ENCODE measurements at regions not wholly inside any gene's neighbourhood (a gene's known extent, or its start where the extent isn't known, plus 50 kb on each side); places are given as distances from the start of the nearest gene placed in this dataset.

DNA sequence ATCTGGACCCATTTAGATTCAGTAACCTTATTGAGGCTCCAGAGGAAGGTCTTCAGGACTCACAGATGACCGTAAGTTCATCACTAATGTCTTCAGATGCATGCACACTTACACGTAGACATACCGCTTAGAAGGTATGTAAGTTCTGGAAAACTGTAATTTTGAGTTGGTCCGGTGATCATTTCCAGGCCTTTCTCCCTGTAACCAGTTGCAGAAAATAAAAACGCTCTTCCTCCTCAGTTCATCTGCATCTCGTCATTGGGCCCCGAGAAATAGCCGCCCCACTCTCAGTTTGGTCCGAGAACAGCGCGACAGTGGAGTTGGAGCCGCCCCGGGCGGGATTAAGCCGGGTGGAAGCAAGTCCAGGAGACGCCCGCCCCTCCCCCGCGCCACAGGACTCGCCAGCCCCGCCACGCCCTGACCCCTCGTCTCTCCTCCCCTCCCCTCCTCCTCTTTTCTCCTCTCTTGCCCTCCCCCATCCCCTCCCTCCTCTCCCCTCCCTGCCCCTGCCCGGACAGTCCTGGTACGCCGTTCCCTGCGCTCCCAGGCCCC is 83.7 kb downstream of the TNFAIP2 start:
- no peak for DNase-seq (ENCODE audit: low read depth)

DNA sequence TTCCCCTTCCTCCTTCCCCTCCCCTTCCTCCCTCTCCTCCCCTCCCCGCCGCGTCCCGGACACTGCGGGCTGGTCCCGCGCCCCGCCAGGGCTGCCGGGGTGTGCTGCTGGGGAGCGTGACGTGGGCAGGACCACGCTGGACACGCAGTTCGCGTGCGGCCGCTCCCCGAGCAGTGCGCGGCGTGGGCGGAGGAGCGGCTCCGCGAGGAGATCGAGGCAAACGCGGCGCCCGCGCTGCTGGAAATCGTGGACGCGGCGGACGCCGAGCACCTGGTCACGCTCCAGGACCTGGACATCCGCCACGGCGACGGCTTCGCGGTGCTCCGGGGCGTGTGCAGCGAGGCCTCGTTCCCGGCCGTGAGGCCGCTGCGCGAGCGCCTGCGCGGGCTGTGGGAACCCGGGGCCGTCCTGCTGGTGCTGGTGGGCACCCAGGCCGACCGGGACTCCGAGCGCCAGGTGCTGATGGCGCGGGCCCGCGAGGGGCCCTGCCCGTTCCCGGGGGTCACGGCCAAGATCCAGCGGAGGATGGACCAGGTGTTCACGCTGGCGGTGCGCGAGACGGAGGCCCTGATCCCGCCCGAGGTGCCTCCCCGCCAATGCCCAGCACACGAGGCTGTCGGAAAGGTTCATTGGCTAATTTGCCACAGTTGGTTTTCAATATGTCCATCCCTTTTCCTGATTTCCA is 84.3 kb downstream of the TNFAIP2 start:
- DNase-seq (ENCODE audit: low read depth) = no peak

DNA sequence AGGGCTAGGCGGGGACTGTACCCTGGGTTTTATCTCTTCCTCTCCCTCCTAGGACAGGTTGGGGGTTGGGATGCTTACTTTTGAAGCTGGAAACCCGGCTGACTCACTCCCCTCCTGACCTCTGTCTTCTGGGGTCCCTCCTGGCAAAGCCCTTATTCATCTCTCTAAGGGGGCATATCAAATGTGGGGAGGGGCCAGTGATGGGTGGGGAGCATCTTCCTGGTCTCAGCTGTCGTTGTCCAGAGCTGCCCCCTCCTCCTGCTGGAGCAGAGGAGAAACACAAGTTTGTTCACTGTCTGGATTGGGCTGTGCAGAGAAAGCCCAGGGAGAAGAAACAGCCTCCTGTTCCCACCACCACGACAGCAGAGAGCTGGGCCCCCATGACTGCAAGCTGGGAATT is 85.8 kb downstream of the TNFAIP2 start:
- no peak for DNase-seq (ENCODE audit: low read depth)

DNA sequence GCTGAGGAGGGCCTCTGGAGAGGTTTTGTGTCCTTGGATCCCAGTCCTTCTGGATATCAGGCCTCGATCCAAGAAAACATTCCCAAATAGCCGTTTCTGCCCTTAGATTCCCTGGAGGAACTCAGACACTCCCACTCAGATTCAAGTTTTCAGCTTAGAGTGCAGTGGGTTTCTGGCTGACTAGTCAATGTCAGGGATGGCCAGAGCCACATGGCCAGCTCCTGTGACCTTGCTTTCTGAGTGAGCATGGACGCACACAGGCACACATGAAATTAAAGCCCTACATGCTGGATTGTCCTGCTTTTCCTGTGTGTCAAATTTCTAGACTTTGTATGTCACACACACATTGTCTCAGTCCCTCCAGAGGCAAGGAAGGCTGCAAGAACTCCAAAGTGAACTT is 86.2 kb downstream of the TNFAIP2 start:
- no peak for DNase-seq (ENCODE audit: low read depth)

DNA sequence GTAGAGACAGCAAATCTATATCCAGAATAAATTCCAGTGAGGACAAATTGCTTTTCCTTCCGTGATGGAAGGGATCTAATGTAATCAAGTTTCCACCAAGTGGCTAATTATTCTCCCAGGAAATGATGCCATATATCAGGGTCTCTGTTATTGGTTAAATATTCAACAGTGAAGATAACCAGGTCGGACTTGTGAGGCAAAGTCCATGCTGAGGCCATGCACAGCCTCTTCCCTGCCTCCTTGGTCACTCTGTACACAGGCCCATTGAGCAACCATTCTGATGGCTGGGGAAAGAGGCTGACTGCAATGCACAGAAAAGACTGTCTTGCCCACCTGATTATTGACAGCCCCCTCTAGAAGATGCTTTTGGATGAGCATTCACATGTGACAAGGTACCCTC is 90.1 kb downstream of the TNFAIP2 start:
- DNase-seq (ENCODE audit: low read depth) = no peak

DNA sequence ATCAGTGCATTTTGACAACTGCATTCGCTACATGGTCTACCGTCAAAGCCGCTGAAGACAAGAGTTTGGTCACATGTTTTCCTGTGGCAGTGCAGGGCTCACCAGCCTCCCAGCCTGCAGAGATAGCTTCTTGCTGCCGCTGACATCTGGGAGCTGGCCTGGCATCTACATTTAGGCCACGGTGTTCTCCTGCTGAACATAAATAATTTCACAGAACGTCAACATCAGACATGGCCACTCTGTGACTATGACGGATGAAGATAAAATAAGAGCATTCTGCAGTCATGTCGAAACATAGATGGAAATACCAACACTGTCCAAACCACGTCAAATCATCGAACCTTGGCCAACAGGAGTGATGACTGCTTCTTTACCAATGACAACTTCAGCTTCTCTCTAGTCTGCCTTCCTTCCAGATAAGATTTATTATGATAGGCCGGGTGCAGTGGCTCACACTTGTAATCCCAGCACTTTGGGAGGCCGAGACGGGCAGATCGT is 91.2 kb downstream of the TNFAIP2 start:
- DNase-seq (ENCODE audit: low read depth) = no peak

DNA sequence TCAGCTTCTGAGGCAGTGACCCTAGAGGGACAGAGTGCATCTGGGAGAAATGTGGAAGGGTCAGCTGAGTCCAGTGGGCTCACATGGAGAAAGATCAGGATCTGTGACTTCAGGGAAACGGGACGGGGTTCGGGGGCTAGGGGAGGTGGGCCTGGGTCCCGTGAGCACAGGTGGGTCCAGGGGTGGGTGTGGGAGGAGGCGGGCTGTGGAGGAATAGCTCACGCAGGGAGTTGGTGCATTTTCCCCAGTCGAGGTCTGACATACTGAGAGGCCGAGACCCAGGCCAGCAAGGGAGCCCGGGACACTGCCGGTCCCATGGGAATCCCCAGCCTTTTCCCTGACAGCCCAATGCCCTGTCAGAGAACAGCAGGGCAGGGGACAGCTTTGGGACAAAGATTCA is 93.1 kb downstream of the TNFAIP2 start:
- no peak for DNase-seq (ENCODE audit: low read depth)

DNA sequence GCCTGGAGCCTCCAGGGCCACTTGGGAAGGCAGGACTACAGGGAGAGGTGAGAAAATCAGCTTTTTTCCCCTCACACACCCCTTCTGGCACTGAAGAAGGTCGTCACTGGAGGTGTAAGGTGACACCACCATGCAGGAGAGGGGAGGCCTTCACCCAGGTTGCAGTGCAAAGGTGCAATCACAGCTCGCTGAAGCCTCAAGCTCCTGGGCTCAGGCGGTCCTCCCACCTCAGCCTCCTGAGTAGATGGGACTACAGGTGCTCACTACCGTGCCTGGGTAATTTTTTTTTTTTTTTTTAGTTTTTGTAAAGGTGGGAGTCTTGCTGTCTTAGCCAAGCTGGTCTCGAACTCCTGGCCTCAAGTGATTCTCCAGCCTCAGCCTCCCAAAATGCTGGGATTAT is 93.6 kb downstream of the TNFAIP2 start:
- no peak for DNase-seq (ENCODE audit: low read depth)

DNA sequence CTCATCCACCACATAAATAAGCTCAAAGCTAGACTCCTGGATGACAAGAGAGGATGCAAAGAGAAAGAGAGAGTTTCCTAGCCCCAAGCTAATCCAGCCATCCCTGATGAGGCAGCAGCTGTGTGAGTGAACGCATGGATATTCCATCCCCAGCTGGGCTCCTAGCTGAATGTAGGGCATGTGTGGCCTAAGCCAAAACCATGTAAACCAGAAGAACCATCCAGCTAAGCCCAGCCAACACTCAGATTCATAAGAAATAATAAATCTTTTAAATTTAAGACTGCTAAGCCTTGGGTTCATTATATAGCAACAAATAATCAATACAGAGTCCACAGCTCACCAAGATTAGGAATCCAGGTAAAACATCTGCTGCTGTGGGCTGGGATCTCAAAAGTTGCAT is 94.3 kb downstream of the TNFAIP2 start:
- DNase-seq (ENCODE audit: low read depth) = no peak

DNA sequence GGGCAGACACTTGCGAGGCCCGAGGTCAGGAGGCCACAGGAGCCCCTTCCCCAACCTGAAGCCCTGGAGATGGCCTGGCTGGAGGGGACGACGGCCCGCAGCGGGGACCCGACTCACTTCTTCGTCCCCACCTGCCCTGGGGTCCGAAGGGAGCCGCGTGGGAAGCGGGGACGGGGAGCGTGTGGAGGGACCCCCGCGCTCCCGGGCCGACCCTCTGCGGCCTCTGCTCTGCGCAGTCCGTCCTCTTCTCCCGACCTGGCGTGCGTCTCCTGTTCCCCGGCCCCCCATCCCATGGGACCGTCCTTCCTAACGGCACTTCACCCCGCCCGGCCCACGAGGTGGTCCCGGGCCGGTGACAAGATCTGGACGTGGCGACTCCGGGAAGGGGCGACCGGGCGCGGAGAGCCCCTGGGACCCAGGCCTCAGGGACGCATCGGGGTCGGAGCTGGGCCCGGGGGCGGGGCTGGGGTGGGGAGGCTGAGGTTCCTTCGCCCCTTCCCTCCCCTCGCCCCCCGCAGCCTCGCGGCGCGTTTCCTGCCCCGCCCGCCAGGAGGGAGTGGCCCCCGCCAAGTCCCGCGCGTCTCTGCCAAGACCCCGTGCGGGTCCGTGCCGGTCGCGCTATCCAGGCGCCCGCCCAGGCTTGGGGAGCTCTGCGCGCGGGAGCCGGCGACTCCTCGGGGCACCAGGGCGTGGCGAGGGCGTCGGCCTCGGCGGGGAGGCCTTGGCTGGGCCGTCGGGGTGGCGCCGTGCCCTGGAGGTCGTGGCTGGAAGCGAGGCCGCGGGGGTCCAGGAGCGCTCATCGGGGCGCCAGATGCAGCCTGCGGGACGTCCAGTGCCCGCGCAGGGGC is 97.1 kb downstream of the TNFAIP2 start:
- DNase-seq (ENCODE audit: low read depth) = no peak

DNA sequence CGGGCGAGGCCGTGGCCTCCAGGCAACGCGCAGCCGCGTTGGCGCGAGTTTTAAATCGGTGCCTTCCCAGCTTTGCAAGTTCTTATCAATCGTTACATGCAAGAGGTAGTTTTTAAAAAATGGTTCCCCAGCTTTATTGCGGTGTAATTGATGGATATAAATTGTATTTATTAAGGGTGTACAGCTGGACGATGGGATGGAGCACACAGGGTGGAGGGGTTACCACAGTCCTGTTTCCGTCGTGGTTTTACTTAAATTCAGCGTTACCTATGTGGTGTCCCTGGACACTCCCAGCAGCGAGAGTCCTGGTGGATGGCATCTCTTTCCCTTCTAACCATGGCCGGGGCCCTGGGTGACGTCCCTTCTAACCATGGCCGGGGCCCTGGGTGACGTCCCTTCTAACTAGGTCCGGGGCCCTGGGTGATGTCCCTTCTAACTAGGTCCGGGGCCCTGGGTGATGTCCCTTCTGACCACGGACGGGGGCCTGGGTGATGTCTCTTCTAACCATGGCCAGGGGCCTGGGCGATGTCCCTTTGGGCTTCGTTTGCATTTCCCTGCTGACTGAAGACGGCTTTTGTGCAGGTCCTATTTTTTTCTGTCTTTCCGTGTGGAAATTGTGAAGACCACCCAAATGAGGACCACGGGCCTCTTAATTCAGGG is 97.9 kb downstream of the TNFAIP2 start:
- no peak for DNase-seq (ENCODE audit: low read depth)

DNA sequence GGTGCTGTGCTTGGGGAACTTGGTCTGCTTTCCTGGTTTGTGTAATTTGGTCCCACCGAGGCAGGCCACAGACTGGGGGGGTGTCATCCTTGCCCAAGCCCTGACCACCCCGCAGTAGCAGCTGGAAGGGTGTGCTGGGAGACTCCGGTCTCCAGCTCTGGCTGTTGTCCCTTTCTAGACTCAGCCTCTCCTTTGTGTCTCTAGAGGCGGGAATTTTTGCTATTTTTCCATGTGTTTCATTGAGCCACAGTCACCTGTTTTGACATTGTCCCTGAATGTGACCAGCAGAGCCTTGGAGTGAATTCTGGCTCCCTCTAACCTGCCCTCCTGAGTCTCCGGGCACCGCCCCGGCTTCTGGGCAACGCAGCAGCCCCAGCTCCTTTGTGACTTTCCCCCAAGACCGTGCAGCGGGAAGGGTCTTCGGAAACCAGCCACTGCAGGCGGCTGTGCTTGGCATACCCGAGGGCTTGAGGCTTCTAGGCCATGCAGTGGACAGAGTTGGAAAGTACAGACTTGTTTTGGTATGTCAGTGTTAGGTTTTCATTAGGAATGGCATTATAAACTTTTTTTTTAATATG is 98.6 kb downstream of the TNFAIP2 start:
- DNase-seq (ENCODE audit: low read depth) = no peak

DNA sequence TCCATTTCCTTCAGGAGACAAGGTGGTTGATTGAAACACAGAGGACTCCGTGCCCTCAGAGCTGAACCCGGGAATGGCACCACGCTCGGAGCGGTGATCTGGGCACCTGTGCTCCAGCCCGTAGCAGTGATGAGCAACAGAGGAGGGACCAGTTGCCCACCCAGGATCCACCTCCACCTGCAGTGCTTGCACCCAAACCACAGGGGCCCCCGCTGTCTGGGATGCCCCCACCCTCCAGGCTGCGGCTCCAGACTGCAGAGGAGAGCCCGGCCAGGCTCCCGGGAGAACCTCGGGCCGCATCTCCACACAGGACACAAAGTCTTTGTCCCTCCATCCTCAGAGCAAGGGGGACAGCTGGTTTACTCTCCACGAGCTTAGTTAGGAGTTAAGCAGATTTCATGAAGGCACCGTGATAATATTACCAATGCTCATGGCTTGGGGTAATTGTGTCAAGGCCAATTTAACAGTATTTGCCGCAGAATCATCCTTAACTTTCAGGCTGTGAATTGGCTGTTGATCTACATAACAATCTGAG is 100.6 kb downstream of the TNFAIP2 start:
- no peak for DNase-seq (ENCODE audit: low read depth)

DNA sequence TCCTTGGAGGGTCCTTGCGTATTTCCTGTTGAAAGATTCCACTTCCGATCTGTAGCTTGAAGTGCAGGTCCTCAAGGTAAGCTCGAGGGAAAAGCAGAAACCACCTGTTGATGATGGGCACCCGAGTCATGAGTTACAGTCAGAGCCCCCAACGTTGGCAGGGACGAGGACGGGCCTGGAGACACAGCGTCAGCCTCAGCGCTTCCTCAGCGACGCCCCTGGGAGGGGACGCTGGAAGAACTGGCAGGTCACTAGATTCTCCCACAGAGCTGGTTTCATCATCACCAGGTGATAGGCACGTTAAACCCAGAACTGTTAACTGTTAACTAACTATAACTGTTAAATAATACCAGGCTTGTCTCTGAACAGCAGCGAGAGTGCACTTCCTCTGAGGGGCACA is 101.8 kb downstream of the TNFAIP2 start:
- no peak for DNase-seq (ENCODE audit: low read depth)

DNA sequence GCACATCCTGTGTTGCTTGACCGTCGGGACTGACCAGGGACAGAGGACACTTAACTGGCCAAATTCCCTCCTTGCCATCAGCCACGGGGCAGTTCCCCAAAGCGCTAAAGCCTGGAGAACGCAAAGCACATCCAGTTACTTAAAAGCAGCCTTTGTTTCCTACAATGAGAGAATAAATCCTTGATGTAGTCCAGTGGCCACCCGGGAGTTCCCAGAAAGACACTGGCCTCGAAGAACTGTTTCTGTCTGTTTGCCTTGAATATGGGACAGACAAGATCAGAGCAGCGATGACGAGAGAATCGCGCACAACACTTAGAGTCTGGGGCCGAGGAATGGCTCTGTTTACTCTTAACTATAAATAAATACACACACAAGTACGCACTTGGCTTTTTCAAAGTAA is 102.2 kb downstream of the TNFAIP2 start:
- DNase-seq (ENCODE audit: low read depth) = no peak

DNA sequence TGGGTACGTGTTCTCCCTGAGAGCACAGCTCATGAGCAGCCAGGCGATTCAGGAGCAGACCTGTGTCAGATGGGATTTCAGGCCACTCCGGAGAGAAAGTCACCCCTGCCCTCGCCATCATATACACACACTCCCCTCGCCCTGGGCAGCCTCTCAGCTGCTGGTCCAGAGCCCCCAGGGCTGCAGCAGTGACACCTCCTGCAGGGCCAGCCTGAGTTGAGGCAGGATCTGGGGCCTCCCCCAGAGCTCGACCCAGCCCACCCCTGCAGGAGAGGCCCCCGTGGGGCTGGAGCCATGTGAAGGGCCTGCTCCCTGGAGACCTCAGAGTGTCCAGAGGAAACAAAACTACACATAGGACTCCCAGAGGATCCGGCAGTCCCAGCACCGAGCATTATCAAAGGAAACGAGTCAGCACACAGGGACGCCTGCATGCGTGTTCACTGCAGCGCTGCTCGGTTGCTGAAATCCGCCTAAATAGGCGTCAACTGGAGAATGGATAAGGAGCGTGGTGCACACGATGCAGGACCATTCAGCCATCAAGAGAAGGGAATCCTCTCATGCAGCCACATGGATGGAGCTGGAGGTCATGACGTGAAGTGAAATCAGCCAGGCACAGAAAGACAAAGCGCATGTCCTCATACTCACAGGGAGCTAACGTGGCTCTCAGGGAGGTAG is 104.0 kb downstream of the TNFAIP2 start:
- no peak for DNase-seq (ENCODE audit: low read depth)

DNA sequence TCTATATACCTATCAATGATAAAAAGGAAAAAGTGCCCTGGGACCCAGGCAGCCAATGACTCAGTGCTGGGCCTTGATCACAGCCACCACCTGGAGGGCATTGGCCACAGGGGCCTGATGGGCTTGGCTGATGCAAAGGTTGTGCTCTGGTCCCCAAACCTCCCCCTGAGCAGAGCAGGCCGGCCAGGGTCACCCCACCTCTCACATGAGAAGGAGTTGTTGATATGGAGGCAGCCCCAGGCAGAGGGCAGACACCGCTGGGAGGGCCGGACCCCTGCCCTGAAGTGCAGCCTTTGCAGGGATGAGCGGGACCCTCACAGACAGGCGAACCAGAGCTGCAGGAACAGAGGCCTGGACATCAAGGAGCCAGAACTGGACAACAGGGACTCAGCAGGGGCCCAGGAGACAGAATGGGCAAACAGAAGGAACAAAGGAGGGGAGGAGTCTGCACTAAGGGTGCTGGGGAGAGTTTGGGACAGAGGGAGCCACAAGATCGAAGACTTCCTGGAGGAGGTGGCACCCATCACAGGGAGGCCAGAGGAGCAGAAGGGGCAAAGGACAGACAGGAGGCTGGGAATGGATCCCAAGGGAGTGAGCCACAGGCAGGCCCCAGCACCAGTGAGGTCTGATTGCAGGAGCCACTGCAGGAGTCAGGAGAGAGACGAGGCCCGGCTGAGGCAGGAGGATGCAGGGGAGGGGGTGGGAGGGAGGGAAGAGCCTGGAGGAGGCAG is 105.0 kb downstream of the TNFAIP2 start:
- DNase-seq (ENCODE audit: low read depth) = no peak

DNA sequence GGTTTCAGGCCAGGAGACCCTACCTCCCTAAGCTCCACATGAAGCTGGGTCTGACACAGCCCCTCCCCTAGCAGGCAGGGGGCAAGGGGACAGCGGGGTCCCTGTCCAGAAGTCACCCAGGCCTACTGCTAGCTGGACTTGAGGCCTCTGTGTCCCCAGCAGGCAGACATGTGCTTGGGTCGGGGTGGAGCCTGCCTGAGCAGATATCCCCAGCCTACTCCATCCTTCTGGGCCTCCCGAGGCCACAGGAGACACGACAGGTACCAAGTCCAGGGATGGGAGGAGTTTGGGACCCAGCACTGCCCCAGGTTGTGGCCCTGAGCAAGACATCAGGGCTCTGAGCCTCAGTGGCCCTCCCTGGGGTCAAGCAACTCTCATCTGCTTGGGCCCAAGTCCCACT is 105.2 kb upstream of the EIF5 start:
- DNase-seq (ENCODE audit: low read depth) = no peak

DNA sequence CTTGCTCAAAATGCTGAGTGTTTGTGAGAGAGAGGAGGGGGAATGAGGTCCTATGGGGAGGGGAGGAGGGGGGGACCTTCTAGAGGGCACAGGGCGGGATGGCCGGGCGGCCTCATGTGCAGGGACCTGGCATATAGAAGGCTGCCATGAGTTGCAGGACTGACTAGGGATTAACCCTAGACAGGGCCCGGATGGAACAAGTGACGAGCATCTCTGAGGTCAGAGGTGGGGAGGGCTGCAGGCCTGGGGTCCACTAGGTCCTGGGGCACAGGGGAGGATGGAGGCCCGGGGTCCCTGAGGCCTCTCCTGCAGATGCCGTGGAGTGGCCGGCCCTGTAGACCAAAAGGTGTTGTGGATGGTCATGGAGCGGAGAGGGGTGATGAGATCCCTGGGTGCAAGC is 104.0 kb upstream of the EIF5 start:
- no peak for DNase-seq (ENCODE audit: low read depth)

DNA sequence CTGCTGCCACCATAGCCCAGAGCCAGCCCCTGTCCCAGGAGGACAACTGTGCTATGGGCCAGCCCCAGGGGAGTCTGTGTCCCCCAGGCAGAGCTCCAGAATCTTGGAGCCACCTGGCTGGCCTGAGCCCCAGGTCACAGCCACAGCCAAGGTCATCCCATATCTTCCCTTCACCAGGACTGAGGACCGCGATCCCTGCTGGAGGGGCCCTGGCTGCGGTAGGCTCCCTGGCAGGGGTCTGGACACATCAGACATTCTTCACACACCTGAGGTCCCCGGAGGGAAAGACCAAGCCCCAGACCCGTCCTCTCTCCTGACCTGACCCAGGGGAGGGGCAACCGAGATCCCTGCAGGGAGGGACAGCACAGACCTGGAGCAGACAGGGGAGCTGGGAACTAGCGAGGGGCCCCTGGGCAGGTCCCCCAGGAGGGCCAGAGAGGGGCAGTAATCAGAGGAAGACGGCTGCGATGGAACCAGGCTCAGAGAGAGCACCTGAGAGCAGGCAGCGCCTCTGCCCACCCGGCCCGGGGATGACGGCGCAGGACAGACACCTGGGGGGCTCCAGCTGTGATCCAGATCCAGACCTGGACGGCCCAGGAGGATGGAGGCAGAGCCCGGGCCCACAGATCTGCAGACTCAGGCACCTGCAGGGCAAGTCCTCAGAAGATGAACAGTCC is 103.2 kb upstream of the EIF5 start:
- no peak for DNase-seq (ENCODE audit: low read depth)
